ENCODE measurements at regions not wholly inside any gene's neighbourhood (a gene's known extent, or its start where the extent isn't known, plus 50 kb on each side); places are given as distances from the start of the nearest gene placed in this dataset.

DNA sequence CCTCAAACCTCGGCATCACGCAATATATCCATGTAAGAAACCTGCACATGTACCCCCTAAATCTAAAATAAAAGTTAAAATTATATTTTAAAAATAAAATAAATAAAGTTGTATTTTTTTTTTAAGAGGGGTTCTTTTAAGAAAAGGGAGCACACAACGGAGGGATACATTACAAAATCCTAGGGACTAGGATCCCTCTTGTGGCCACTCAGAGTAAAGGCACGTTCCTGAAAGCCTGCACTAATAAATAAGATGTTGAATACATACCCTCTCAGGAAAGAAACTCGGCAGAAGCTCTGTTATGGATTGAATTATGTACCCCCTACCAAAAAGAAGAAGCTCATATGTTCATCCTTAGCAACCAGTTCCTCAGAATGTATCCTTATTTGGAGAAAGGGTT is 50.9 kb upstream of the PRDX4 start:
- no peak overlapping the region for H3K4me3 ChIP-seq (replicated peaks in 1 of 3; ENCODE audit: insufficient read depth in 1 of 3, low read depth in 1 of 3, low read length in 3 of 3)
- no peaks in the 10 kb centered on the region for H4K20me1 ChIP-seq (replicated peaks; ENCODE audit: control insufficient read depth, extremely low read depth, insufficient read depth, low read length)
- no peaks in the 10 kb centered on the region for H3K9me3 ChIP-seq (replicated peaks; ENCODE audit: control insufficient read depth, insufficient read depth, low read length)
- ChIA-PET POLR2A (no interaction called here), CTCF (interaction anchor here (1.5 kb wide), 2 partner anchors 1481 to 1631 kb away, joined by 4 to 16 read pairs; no protein-coding TSS in a partner anchor)
- no peak overlapping the region for H3K9ac ChIP-seq (replicated peaks; ENCODE audit: extremely low read depth, insufficient read depth, low read length)
- H3K9me1 ChIP-seq (replicated peaks; ENCODE audit: control insufficient read depth, extremely low read depth, insufficient read depth, low read length): no peaks in the 10 kb centered on the region
- H3K27me3 ChIP-seq (ENCODE audit: control insufficient read depth in 2 of 2, insufficient read depth in 2 of 2, low read length in 2 of 2): no peaks in the 10 kb centered on the region
- BruUV-seq (replicated peaks): no TSS peak
- no peak overlapping the region for H3K4me2 ChIP-seq (ENCODE audit: insufficient read depth, low read length)
- TF ChIP-seq, protein P1, sequence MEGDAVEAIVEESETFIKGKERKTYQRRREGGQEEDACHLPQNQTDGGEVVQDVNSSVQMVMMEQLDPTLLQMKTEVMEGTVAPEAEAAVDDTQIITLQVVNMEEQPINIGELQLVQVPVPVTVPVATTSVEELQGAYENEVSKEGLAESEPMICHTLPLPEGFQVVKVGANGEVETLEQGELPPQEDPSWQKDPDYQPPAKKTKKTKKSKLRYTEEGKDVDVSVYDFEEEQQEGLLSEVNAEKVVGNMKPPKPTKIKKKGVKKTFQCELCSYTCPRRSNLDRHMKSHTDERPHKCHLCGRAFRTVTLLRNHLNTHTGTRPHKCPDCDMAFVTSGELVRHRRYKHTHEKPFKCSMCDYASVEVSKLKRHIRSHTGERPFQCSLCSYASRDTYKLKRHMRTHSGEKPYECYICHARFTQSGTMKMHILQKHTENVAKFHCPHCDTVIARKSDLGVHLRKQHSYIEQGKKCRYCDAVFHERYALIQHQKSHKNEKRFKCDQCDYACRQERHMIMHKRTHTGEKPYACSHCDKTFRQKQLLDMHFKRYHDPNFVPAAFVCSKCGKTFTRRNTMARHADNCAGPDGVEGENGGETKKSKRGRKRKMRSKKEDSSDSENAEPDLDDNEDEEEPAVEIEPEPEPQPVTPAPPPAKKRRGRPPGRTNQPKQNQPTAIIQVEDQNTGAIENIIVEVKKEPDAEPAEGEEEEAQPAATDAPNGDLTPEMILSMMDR (IDR thresholded peaks at IDR 0.05; ENCODE audit: extremely low read depth in 1 of 2, insufficient read depth in 1 of 2, low read depth in 1 of 2, low read length in 2 of 2): peak; percentile 25 to 39
- TF ChIP-seq, protein P2, sequence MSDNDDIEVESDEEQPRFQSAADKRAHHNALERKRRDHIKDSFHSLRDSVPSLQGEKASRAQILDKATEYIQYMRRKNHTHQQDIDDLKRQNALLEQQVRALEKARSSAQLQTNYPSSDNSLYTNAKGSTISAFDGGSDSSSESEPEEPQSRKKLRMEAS (IDR thresholded peaks at IDR 0.05; ENCODE audit: insufficient read depth, insufficient read length): no peak
- intact Hi-C loops (cut with micrococcal nuclease) (loop anchor here (1.0 kb wide), 1 partner anchor 1631 kb away; no protein-coding TSS in a partner anchor), dilution Hi-C loops (cut with MboI; ENCODE audit: extremely low pct_ligation_motif_present, low sequenced_read_pairs) (no loop called here)
- H3K27ac ChIP-seq (ENCODE audit: insufficient read depth, low read depth, low read length): no peak overlapping the region
- H3K79me2 ChIP-seq (ENCODE audit: control insufficient read depth, insufficient read depth, low read length): no peaks in the 10 kb centered on the region
- H2AFZ ChIP-seq (ENCODE audit: low read depth, low read length): no peak overlapping the region
- H3K36me3 ChIP-seq (ENCODE audit: control insufficient read depth in 2 of 2, extremely low read depth in 1 of 2, insufficient read depth in 2 of 2, low read length in 2 of 2): no peaks in the 10 kb centered on the region
- DNase-seq (ENCODE audit: low read depth, low spot score): peak; percentile 12
- no peaks in the 10 kb centered on the region for H3K4me1 ChIP-seq (ENCODE audit: control insufficient read depth, extremely low read depth, insufficient read depth, low read length)
- peak; percentile 48 for FAIRE-seq

Measured in endothelial cell of umbilical vein (primary cell).